Astrocyte (in vitro differentiated cells and primary cell): ENCODE measurements at regions not wholly inside any gene's neighbourhood (a gene's known extent, or its start where the extent isn't known, plus 50 kb on each side); places are given as distances from the start of the nearest gene placed in this dataset.
"Not testable (repeated sequence)": the region's sequence is repeated elsewhere in the genome, so short reads cannot be mapped to it uniquely, and the experiment has no call there.

Experiments
- CTCF ChIP-seq: IDR thresholded peaks from 2 replicates; pipeline ENCODE4 v1.5.1; 2011; ENCODE audit warnings: low read depth, mild to moderate bottlenecking, inconsistent platforms, low read length, moderate library complexity; ENCODE audit not compliant: insufficient read depth
- EZH2 ChIP-seq: IDR thresholded peaks from 2 replicates; pipeline ENCODE4 v1.6.1; 2012; ENCODE audit warnings: mild to moderate bottlenecking, low read length, inconsistent platforms; ENCODE audit not compliant: insufficient read depth

GRCh38 chr9:61374390-61374789 lies 184.6 kb downstream of the SPATA31A7 start:
- TF ChIP-seq CTCF, EZH2: not testable (repeated sequence)
